Panc1 (cell line): ENCODE measurements at regions not wholly inside any gene's neighbourhood (a gene's known extent, or its start where the extent isn't known, plus 50 kb on each side); places are given as distances from the start of the nearest gene placed in this dataset.

Experiments used
- CTCF ChIP-seq: fragments of 450-650 bp; IDR thresholded peaks from 2 replicates; pipeline ENCODE4 v1.5.1; 2017; ENCODE audit warnings: mild to moderate bottlenecking
- POLR2AphosphoS5 ChIP-seq: IDR thresholded peaks from 2 replicates; pipeline ENCODE4 v1.6.1; 2012; ENCODE audit warnings: mild to moderate bottlenecking, low read depth, low read length, moderate library complexity
- SIN3A ChIP-seq: IDR thresholded peaks from 2 replicates; pipeline ENCODE4 v1.6.1; 2012; ENCODE audit warnings: low read depth, mild to moderate bottlenecking, low read length, moderate library complexity, borderline replicate concordance; ENCODE audit not compliant: insufficient read depth
- TCF7L2 ChIP-seq: IDR thresholded peaks from 2 replicates; pipeline ENCODE4 v1.6.1; 2011; ENCODE audit warnings: mild to moderate bottlenecking, low read depth, low read length, inconsistent platforms

DNA sequence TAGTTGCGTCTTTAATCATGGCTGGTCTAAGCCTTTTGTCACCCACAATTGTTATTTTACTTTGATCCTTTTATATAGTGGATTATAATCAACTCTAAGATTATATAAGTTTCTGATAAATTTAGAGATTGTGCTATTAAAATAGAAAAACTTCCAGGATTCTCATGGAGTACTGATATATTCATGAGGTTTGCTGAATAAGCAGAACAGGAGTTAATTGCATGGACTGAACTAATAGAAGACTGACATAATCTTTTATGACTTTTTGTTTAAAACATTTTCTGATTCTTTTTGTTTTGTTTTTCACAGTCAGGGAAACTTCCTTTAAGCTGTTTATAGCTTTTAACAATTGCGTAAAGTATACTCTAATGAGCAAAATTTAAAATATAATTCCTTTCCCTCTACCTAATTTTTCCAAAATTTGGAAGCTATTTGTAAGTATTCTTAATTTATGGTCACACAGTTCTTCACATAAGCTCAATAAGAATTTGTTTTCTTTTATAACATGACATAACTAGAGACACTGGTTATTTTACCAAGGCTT is 129.9 kb upstream of the TMEM260 start:
- TF ChIP-seq POLR2AphosphoS5 (no peak), CTCF (no peak), TCF7L2 (no peak), SIN3A (no peak)
